ENCODE measurements at regions not wholly inside any gene's neighbourhood (a gene's known extent, or its start where the extent isn't known, plus 50 kb on each side); places are given as distances from the start of the nearest gene placed in this dataset.

DNA sequence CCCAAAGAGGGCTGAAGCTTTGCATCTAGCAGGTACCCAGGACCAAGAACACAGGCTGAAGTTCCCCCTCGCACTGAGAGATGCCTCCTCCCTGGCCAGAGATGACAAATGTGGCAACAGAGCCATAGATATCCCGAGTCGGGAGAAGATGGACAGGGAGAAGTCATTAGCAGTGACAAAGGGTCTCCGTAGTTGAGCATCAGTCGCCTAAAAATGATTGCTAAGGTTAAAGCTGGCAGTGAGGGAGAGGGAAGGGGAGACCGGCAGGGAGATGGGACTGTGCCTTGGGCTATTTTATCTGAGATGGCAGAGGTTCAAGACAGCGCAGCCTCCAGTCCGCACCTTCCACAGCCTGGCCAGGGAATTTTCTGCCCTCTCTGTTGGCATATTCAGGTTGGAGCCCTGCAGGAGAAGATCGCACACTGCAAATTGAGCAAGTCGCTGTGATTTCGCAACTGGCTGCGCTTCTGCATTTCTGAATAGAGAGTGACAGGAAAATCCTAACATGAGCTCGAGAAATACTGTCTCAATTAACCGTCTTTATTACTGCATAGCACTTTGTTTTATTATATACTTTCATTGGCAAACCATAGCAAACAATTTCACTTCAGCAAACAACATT lies 238.9 kb upstream of the GPR26 start:
- ATAC-seq = no peak
- H3K9me3 ChIP-seq = no peaks in the 10 kb centered on the region
- no peaks in the 10 kb centered on the region for H3K36me3 ChIP-seq
- H3K4me3 ChIP-seq = no peak overlapping the region
- no peak overlapping the region for H3K27ac ChIP-seq
- intact Hi-C loops (cut with DNase I) = no loop called here
- no peaks in the 10 kb centered on the region for H3K4me1 ChIP-seq
- FAIRE-seq = no peak
- TF ChIP-seq, protein P1, sequence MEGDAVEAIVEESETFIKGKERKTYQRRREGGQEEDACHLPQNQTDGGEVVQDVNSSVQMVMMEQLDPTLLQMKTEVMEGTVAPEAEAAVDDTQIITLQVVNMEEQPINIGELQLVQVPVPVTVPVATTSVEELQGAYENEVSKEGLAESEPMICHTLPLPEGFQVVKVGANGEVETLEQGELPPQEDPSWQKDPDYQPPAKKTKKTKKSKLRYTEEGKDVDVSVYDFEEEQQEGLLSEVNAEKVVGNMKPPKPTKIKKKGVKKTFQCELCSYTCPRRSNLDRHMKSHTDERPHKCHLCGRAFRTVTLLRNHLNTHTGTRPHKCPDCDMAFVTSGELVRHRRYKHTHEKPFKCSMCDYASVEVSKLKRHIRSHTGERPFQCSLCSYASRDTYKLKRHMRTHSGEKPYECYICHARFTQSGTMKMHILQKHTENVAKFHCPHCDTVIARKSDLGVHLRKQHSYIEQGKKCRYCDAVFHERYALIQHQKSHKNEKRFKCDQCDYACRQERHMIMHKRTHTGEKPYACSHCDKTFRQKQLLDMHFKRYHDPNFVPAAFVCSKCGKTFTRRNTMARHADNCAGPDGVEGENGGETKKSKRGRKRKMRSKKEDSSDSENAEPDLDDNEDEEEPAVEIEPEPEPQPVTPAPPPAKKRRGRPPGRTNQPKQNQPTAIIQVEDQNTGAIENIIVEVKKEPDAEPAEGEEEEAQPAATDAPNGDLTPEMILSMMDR (IDR thresholded peaks at IDR 0.05) = no peak
- 38 to 51% methylated on average over 13 to 14 of the region's 14 CpGs for WGBS, 2 donors
- no peak for DNase-seq
- no peaks in the 10 kb centered on the region for H3K27me3 ChIP-seq

DNA sequence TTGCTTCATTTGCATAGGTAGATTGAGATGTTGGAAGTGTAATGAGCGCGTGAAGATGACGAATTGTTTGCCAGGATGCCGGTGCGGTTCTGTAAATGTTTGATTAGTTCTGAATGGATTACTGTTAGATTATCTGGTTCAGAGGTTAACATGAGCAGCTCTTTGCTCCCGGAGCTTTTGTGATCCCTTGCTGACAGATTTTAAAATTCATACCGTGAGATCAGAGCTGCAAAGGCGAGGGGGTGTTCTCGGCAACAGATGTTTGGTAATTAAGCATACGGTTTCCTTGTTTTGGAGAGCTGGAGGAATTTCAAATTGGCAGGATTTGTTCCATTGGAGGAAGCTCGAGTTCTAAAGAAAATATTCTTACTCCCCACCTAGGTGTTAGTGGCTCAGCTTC lies 237.8 kb upstream of the GPR26 start:
- intact Hi-C loops (cut with DNase I) = no loop called here
- Histone ChIP-seq H3K4me3 (no peak overlapping the region), H3K9me3 (no peaks in the 10 kb centered on the region), H3K4me1 (no peaks in the 10 kb centered on the region), H3K27ac (no peak overlapping the region), H3K27me3 (no peaks in the 10 kb centered on the region), H3K36me3 (no peaks in the 10 kb centered on the region)
- 7% methylated on average over 11 of the region's 11 CpGs for WGBS, 2 donors
- TF ChIP-seq, protein P1 (IDR thresholded peaks at IDR 0.05) = no peak
- DNase-seq (no peak), FAIRE-seq (no peak), ATAC-seq (peak in 1 of 4 donors; percentile 32)

DNA sequence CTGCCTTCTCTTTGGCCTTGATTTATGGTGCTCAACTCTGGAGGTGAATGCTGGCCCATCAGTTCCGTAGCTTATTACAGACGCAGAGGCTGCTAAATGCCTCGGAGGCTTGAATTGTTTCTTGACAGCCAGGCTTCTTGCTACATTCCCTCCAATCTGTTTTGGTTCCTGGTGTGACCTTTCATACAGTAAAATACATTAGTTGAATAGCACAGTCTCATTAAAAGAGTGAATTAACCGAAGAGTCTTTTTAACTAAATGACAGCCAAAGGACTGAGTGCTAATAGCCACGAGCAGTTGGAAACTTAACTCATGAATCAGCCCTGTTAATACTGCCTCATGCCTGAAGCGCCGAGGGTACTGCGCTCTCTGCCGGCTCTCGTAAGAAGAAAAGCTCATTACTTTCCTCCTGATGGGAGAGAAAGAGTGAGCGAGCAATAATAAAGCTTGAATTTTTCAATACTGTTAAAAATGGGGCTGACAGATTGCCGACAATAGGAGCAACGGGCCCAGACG lies 236.4 kb upstream of the GPR26 start:
- no peaks in the 10 kb centered on the region for H3K36me3 ChIP-seq
- intact Hi-C loops (cut with DNase I) = no loop called here
- no peaks in the 10 kb centered on the region for H3K4me1 ChIP-seq
- no peak overlapping the region for H3K4me3 ChIP-seq
- H3K27me3 ChIP-seq = no peaks in the 10 kb centered on the region
- 60 to 62% methylated on average over 14 of the region's 14 CpGs for WGBS, 2 donors
- ATAC-seq (no peak), DNase-seq (no peak), FAIRE-seq (no peak)
- no peaks in the 10 kb centered on the region for H3K9me3 ChIP-seq
- H3K27ac ChIP-seq = no peak overlapping the region
- TF ChIP-seq, protein P1 (IDR thresholded peaks at IDR 0.05) = no peak

DNA sequence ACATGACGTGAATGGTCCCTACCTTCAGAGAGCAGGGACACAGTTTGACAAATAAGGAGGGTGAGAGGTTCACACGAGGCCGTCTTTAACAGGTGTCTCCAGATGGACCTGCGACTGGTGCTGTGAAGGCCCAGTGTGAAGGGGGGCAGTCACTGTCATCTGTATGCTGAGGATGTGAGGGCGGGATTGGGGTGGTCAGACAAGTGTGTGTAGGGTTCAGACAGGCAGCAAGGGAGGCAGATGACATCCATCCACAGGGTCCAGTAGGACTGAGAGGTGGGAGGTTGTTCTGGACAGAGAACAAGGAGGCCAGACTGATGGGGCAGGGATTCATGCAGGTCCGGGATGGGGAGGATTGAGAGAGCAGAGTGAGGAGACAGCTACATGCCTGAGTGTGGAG lies 232.6 kb upstream of the GPR26 start:
- WGBS, 2 donors = 64 to 71% methylated on average over 6 of the region's 6 CpGs
- DNase-seq (no peak), FAIRE-seq (no peak), ATAC-seq (no peak)
- TF ChIP-seq, protein P1 (IDR thresholded peaks at IDR 0.05) = no peak
- intact Hi-C loops (cut with DNase I) = no loop called here
- no peaks in the 10 kb centered on the region for H3K9me3 ChIP-seq
- H3K4me1 ChIP-seq = no peaks in the 10 kb centered on the region
- H3K36me3 ChIP-seq = no peaks in the 10 kb centered on the region
- no peaks in the 10 kb centered on the region for H3K27me3 ChIP-seq
- no peak overlapping the region for H3K27ac ChIP-seq
- no peak overlapping the region for H3K4me3 ChIP-seq

DNA sequence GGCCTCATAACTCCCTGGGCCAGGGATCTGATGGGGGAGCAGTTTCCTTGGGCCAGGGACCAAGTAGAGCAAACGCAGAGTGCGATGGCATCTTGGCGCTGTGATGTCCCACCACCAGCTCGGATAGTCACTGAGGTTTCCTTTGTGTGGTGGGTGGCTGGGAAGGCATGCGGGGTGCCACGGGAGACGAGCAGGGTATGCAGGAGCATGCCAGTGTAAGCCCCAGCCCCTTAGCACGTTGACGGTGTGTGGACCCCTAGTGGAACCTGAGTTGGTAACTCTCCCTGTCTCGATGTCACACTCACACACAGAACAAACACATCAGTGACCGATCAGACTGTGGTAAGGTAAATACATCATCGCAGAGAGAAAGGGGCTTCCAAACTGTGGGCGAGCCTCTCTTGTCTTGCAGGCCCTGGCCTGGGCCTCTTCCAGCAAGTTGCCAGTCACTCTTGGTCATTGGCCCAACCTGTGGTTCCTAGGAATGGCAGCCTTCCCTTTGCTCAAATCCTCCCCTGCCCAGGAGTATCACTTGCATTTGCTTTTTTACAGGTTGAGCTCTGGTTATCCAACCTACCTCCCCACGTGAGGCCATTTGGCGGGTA lies 231.6 kb upstream of the GPR26 start:
- ATAC-seq = no peak

More for the DNA sequence above, 231.6 kb upstream of the GPR26 start:
- intact Hi-C loops (cut with DNase I) = no loop called here
- no peak for FAIRE-seq
- TF ChIP-seq, protein P1 (IDR thresholded peaks at IDR 0.05) = no peak
- Histone ChIP-seq H3K9me3 (no peaks in the 10 kb centered on the region), H3K27me3 (no peaks in the 10 kb centered on the region), H3K4me3 (no peak overlapping the region), H3K36me3 (no peaks in the 10 kb centered on the region), H3K4me1 (no peaks in the 10 kb centered on the region), H3K27ac (no peak overlapping the region)
- WGBS, 2 donors = 65% methylated on average over 15 of the region's 15 CpGs
- no peak for DNase-seq

Data from pancreas (tissue), 10 donors.